ENCODE measurements at regions not wholly inside any gene's neighbourhood (a gene's known extent, or its start where the extent isn't known, plus 50 kb on each side); places are given as distances from the start of the nearest gene placed in this dataset.

DNA sequence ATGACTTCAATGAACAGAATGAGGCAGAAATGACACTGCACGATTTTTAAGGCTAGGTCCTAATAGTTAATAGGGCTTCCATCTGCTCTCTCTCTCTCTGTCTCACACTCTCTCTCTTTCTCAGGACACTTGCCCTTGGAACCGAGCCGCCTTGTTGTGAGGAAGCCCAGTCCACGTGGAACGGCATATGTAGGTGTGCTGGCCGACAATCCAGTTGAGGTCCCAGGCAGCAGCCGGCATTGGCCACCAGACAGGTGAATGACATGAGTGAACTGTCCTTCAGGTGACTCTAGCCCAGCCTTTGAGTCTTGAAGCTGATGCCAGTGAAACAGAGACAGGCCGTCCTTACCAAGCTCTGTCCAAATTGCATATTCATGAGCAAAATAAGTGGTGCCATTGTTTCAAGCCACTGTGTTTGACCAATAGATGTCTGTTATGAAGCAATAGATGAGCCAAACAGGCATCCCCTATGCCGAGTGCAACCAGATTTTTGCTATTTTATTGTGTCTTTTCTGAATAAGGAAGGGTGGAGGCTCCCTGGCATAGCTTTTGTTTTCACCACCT lies 217.5 kb upstream of the LHX5 start:
- H3K27ac ChIP-seq (ENCODE audit: low read depth, low read length) = no peak overlapping the region
- H3K4me1 ChIP-seq (ENCODE audit: control insufficient read depth in 3 of 3, insufficient read depth in 3 of 3, low read length in 3 of 3) = no peaks in the 10 kb centered on the region
- no peaks in the 10 kb centered on the region for H3K36me3 ChIP-seq (ENCODE audit: control insufficient read depth in 3 of 3, insufficient read depth in 3 of 3, low read length in 3 of 3)
- H3K4me3 ChIP-seq (ENCODE audit: low read length in 3 of 3) = no peak overlapping the region
- H3K9me3 ChIP-seq (ENCODE audit: control insufficient read depth in 3 of 3, low read length in 3 of 3) = peaks cover 0 to 2% (median 0%) of the 10 kb centered on the region in 3 donors
- H3K27me3 ChIP-seq (ENCODE audit: control insufficient read depth in 3 of 3, insufficient read depth in 3 of 3, low read length in 3 of 3) = peaks cover 17 to 27% (median 25%) of the 10 kb centered on the region in 3 donors
- no peak overlapping the region for H3K9ac ChIP-seq (ENCODE audit: low read depth in 1 of 3, low read length in 3 of 3)

DNA sequence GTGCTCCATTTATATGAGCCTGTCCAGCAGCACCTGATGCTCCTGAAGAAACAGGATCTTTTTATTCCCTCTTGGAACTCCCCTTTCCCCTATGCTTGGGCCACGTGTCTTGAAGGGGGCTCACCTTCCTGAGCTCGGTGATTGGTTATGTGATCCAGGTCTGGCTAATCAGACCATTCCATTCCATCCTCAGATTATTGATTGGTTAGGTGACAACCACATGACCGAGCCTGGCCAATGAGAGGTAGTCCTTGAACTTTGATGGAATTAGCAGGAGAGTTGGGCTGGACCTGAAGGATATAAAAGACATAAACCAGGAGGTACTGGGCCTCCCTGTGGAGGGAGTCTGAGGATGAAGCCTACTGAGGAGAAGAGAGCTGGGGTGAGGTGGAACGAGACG lies 216.6 kb upstream of the LHX5 start:
- Histone ChIP-seq H3K9me3 (ENCODE audit: control insufficient read depth in 3 of 3, low read length in 3 of 3) (peaks cover 0 to 2% (median 0%) of the 10 kb centered on the region in 3 donors), H3K27me3 (ENCODE audit: control insufficient read depth in 3 of 3, insufficient read depth in 3 of 3, low read length in 3 of 3) (peaks cover 22 to 25% (median 24%) of the 10 kb centered on the region in 3 donors), H3K36me3 (ENCODE audit: control insufficient read depth in 3 of 3, insufficient read depth in 3 of 3, low read length in 3 of 3) (no peaks in the 10 kb centered on the region), H3K9ac (ENCODE audit: low read depth in 1 of 3, low read length in 3 of 3) (no peak overlapping the region), H3K27ac (ENCODE audit: low read depth, low read length) (no peak overlapping the region), H3K4me1 (ENCODE audit: control insufficient read depth in 3 of 3, insufficient read depth in 3 of 3, low read length in 3 of 3) (no peaks in the 10 kb centered on the region), H3K4me3 (ENCODE audit: low read length in 3 of 3) (no peak overlapping the region)

DNA sequence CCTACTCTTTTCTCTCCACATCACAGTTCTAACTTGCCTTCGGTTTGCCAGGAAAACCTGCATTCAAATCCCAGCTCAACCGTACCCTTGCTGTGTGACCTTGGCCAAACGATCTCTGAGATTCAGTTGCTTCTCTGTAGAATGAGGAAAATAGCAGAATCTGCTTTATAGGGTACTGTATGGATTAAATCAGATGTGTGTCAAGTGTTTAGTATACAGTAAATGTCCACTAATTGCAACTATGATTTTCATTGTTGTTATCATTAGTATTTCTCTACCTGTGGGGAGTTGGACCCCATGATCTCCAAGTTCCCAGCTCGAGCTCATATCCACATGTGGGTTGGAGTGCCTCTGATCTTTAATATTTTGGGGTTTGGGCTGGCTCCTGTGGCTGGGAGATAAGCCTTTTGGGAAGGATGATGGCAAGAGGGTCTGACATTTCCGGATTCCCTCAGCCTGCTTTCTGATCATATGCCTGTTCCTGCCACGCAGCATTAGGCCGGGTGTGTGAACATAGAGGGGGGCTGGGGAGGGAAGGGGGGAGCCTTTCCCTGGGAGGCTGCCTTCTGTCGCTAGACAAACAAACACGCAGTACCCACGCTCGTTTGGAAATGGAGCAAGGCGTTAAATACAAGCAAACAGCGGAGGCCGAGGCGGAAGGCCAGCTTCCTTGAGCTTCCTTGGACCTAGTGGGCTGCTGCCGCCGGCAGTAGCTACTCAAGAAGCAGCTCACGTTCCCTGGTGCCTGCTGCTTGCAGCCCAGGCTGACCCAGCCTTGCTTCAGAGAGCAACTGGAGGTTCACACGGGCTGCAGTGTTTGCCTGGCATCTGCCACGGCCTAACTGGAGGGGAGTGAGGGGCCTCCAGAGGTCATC lies 213.5 kb upstream of the LHX5 start:
- no peak overlapping the region for H3K27ac ChIP-seq (ENCODE audit: low read depth, low read length)
- no peaks in the 10 kb centered on the region for H3K4me1 ChIP-seq (ENCODE audit: control insufficient read depth in 3 of 3, insufficient read depth in 3 of 3, low read length in 3 of 3)
- no peaks in the 10 kb centered on the region for H3K36me3 ChIP-seq (ENCODE audit: control insufficient read depth in 3 of 3, insufficient read depth in 3 of 3, low read length in 3 of 3)
- H3K4me3 ChIP-seq (ENCODE audit: low read length in 3 of 3) = no peak overlapping the region
- peaks cover 0 to 2% (median 0%) of the 10 kb centered on the region in 3 donors for H3K9me3 ChIP-seq (ENCODE audit: control insufficient read depth in 3 of 3, low read length in 3 of 3)
- peaks cover 13 to 25% (median 16%) of the 10 kb centered on the region in 3 donors for H3K27me3 ChIP-seq (ENCODE audit: control insufficient read depth in 3 of 3, insufficient read depth in 3 of 3, low read length in 3 of 3)
- H3K9ac ChIP-seq (ENCODE audit: low read depth in 1 of 3, low read length in 3 of 3) = no peak overlapping the region

DNA sequence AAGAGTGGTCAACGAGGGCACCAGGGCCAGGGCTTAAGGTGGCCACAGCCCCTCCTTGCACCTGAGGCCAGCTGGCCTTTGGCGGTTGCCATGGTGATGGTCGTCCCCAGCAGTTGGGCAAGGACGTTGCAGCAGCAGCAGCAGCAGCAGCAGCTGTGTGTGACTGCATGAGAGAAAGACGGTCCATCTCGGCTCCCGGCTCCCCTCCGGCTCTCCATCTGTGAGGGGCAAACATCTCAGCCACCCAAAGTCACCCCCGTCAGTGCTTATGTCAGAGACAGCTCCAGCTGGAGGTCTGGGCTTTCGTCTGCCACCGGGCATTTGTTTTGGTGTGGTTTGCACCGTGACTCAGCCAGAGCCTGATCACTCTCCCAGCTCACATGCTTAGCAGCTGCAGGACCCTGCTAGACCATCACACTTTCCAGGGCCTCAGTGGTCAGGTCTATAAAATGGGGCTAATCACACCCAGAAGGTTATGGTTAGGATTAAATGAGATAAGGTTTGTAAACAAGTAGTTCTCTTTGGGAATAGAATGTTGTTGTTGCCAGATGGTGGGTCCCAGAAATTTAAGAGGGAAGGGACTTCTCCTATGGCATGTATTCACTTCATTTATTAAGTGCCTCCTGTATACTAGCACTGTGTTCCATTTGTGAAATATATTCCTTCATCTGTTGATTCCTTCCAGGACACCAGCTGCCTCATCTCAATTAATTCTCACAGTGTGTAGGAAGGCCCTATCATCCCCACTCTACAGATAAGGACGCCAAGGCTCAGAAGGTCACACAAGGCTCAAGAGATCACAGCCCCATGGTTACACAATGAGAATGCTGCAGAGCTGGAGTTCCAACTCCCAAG lies 212.6 kb upstream of the LHX5 start:
- Histone ChIP-seq H3K9me3 (ENCODE audit: control insufficient read depth in 3 of 3, low read length in 3 of 3) (peaks cover 0 to 1% (median 0%) of the 10 kb centered on the region in 3 donors), H3K27ac (ENCODE audit: low read depth, low read length) (no peak overlapping the region), H3K36me3 (ENCODE audit: control insufficient read depth in 3 of 3, insufficient read depth in 3 of 3, low read length in 3 of 3) (no peaks in the 10 kb centered on the region), H3K9ac (ENCODE audit: low read depth in 1 of 3, low read length in 3 of 3) (no peak overlapping the region), H3K4me3 (ENCODE audit: low read length in 3 of 3) (no peak overlapping the region), H3K27me3 (ENCODE audit: control insufficient read depth in 3 of 3, insufficient read depth in 3 of 3, low read length in 3 of 3) (peaks cover 13 to 25% (median 16%) of the 10 kb centered on the region in 3 donors), H3K4me1 (ENCODE audit: control insufficient read depth in 3 of 3, insufficient read depth in 3 of 3, low read length in 3 of 3) (no peaks in the 10 kb centered on the region)

DNA sequence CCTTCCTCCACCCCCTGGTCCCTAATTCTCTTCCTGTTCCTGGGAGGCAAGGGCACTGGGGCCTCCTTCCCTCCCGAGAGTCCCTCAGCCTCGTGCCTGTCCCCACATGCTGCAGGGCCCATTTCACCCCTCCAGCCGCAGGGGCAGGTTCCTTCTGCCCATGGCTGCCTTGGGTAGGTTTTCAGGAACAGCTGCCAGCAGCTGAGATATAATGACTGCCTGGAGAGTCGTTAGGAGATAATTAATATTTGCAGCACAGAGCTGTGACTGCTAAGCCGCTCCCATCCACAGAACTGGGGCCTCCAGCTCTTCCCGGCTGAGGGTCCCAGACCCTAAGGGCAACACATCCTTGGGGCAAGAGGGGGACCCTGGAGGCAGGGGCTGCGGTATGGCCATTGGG lies 211.9 kb upstream of the LHX5 start:
- H3K9ac ChIP-seq (ENCODE audit: low read depth in 1 of 3, low read length in 3 of 3) = no peak overlapping the region
- no peak overlapping the region for H3K27ac ChIP-seq (ENCODE audit: low read depth, low read length)
- no peak overlapping the region for H3K4me3 ChIP-seq (ENCODE audit: low read length in 3 of 3)
- H3K27me3 ChIP-seq (ENCODE audit: control insufficient read depth in 3 of 3, insufficient read depth in 3 of 3, low read length in 3 of 3) = peaks cover 13 to 28% (median 23%) of the 10 kb centered on the region in 3 donors
- no peaks in the 10 kb centered on the region for H3K36me3 ChIP-seq (ENCODE audit: control insufficient read depth in 3 of 3, insufficient read depth in 3 of 3, low read length in 3 of 3)
- no peaks in the 10 kb centered on the region for H3K9me3 ChIP-seq (ENCODE audit: control insufficient read depth in 3 of 3, low read length in 3 of 3)
- H3K4me1 ChIP-seq (ENCODE audit: control insufficient read depth in 3 of 3, insufficient read depth in 3 of 3, low read length in 3 of 3) = no peaks in the 10 kb centered on the region

DNA sequence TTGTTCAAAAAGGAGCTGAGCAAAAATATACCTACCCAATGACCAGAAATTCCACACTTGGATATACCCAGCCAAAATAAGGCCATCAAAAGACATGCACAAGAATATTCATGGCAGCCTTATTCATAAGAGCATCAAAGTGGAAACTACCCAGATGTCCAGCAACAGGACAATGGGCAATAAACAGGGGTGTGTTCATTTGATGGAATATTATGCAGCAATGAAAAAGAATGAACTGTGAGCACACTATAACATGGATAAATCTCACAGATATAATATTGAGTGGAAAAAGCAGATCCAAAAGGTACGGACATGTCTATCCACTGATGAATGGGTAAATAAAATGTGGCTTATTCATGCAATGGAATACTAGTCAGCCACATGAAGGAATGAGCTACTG lies 209.2 kb upstream of the LHX5 start:
- Histone ChIP-seq H3K36me3 (ENCODE audit: control insufficient read depth in 3 of 3, insufficient read depth in 3 of 3, low read length in 3 of 3) (no peaks in the 10 kb centered on the region), H3K4me3 (ENCODE audit: low read length in 3 of 3) (no peak overlapping the region), H3K4me1 (ENCODE audit: control insufficient read depth in 3 of 3, insufficient read depth in 3 of 3, low read length in 3 of 3) (no peaks in the 10 kb centered on the region), H3K27ac (ENCODE audit: low read depth, low read length) (no peak overlapping the region), H3K9me3 (ENCODE audit: control insufficient read depth in 3 of 3, low read length in 3 of 3) (no peaks in the 10 kb centered on the region), H3K27me3 (ENCODE audit: control insufficient read depth in 3 of 3, insufficient read depth in 3 of 3, low read length in 3 of 3) (peaks cover 18 to 34% (median 27%) of the 10 kb centered on the region in 3 donors), H3K9ac (ENCODE audit: low read depth in 1 of 3, low read length in 3 of 3) (no peak overlapping the region)

DNA sequence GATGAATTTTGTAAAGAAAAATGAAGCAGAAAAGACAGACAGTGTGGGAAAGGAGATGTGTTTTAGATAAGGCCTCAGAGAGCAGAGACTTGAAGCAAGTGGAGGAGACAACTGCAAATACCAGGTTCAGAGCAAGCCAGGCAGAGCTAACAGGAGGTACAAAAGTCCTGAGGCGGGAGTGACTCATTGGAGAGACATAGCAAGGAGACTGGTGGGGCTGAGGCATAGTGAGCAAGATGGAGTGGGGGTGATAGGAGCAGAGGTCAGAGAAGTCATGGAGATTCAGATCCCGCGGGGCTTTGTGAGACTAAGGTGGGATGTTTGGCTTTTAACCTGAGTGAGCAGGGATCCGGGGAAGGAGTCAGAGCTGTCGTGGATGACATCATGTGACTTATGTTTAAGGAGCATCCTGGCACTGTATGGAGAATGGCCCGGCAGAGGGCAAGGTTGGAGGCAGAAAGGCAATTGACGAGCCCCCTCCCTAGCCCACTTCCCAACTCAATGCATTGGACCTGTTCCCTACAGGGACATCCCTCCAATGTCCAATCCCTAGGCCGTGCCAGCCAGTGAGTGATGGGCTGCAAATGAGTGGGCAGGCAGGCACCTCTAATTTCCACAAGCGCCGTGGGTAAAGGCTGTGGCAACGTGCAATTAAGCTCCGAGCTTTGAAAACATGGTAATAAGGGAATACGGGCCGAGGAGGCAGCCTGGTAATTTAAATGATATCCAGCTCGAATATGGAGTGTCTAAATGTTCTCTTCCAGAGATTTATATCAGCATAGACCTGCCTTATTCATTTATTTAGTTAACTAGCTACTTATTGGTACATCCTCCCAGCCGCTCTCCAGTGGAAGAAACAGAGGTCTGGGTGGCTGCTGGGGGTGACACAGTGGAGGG lies 206.8 kb upstream of the LHX5 start:
- Histone ChIP-seq H3K4me1 (ENCODE audit: control insufficient read depth in 3 of 3, insufficient read depth in 3 of 3, low read length in 3 of 3) (no peaks in the 10 kb centered on the region), H3K9ac (ENCODE audit: low read depth in 1 of 3, low read length in 3 of 3) (no peak overlapping the region), H3K9me3 (ENCODE audit: control insufficient read depth in 3 of 3, low read length in 3 of 3) (no peaks in the 10 kb centered on the region), H3K36me3 (ENCODE audit: control insufficient read depth in 3 of 3, insufficient read depth in 3 of 3, low read length in 3 of 3) (no peaks in the 10 kb centered on the region), H3K27ac (ENCODE audit: low read depth, low read length) (no peak overlapping the region), H3K4me3 (ENCODE audit: low read length in 3 of 3) (no peak overlapping the region), H3K27me3 (ENCODE audit: control insufficient read depth in 3 of 3, insufficient read depth in 3 of 3, low read length in 3 of 3) (peaks cover 10 to 22% (median 13%) of the 10 kb centered on the region in 3 donors)

DNA sequence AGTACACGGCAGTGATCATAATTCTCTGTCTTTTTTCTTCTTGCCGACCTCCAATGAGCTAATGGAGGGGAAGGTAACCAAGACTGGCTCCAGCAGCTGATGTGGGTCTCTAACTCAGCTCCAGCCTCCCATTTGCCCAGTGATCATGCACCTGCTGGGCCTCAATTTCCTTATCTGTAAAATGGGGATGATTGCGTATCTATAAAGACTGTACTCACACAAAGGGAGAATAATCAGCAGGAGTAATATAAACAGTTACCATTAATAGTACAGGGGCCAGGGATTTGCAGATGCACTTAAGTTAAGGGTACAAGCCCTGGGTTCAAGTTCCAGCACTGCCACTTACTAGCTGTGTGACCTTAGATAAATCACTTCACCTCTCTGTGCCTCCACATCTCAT lies 204.9 kb upstream of the LHX5 start:
- no peaks in the 10 kb centered on the region for H3K4me1 ChIP-seq (ENCODE audit: control insufficient read depth in 3 of 3, insufficient read depth in 3 of 3, low read length in 3 of 3)
- H3K27ac ChIP-seq (ENCODE audit: low read depth, low read length) = no peak overlapping the region
- H3K9me3 ChIP-seq (ENCODE audit: control insufficient read depth in 3 of 3, low read length in 3 of 3) = no peaks in the 10 kb centered on the region
- H3K4me3 ChIP-seq (ENCODE audit: low read length in 3 of 3) = no peak overlapping the region
- peaks cover 13 to 24% (median 16%) of the 10 kb centered on the region in 3 donors for H3K27me3 ChIP-seq (ENCODE audit: control insufficient read depth in 3 of 3, insufficient read depth in 3 of 3, low read length in 3 of 3)
- H3K9ac ChIP-seq (ENCODE audit: low read depth in 1 of 3, low read length in 3 of 3) = no peak overlapping the region
- H3K36me3 ChIP-seq (ENCODE audit: control insufficient read depth in 3 of 3, insufficient read depth in 3 of 3, low read length in 3 of 3) = no peaks in the 10 kb centered on the region

DNA sequence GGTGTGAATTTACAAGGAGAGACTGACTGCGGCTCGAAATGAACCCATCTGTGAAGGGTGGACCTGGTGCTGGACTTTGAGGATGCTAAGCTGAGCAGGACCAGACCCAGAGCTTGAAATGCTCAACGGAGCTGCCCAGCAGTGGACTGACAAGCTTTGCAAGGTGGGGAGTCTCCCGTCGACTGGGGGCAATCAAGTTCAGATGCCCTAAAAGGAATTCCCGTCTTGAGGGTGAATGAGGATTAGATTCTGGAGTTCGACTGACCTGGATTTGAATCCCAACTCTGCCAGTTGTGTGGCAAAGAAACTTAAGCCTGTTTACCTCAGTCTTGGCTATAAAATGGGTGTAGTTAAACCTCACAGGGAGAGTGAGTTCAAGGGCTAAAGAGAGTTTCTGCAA lies 204.4 kb upstream of the LHX5 start:
- Histone ChIP-seq H3K27ac (ENCODE audit: low read depth, low read length) (no peak overlapping the region), H3K27me3 (ENCODE audit: control insufficient read depth in 3 of 3, insufficient read depth in 3 of 3, low read length in 3 of 3) (peaks cover 17 to 28% (median 20%) of the 10 kb centered on the region in 3 donors)

More for the DNA sequence above, 204.4 kb upstream of the LHX5 start:
- Histone ChIP-seq H3K9me3 (ENCODE audit: control insufficient read depth in 3 of 3, low read length in 3 of 3) (no peaks in the 10 kb centered on the region), H3K9ac (ENCODE audit: low read depth in 1 of 3, low read length in 3 of 3) (no peak overlapping the region), H3K4me1 (ENCODE audit: control insufficient read depth in 3 of 3, insufficient read depth in 3 of 3, low read length in 3 of 3) (no peaks in the 10 kb centered on the region), H3K4me3 (ENCODE audit: low read length in 3 of 3) (no peak overlapping the region), H3K36me3 (ENCODE audit: control insufficient read depth in 3 of 3, insufficient read depth in 3 of 3, low read length in 3 of 3) (no peaks in the 10 kb centered on the region)

Data from skeletal muscle tissue (tissue), 3 donors.